HEK293T (cell line): ENCODE measurements at regions not wholly inside any gene's neighbourhood (a gene's known extent, or its start where the extent isn't known, plus 50 kb on each side); places are given as distances from the start of the nearest gene placed in this dataset.

Experiments used
- BHLHE40 ChIP-seq: fragments of 450-650 bp; IDR thresholded peaks from 2 replicates; pipeline ENCODE4 v1.6.1; 2016; ENCODE audit warnings: mild to moderate bottlenecking, moderate library complexity, borderline replicate concordance
- CTBP1 ChIP-seq: fragments of 450-650 bp; IDR thresholded peaks from 2 replicates; pipeline ENCODE4 v1.6.1; 2016; ENCODE audit warnings: borderline replicate concordance
- ELF4 ChIP-seq: fragments of 450-650 bp; IDR thresholded peaks from 2 replicates; pipeline ENCODE4 v1.6.1; 2017; ENCODE audit warnings: antibody characterized with exemption
- FOXA1 ChIP-seq: fragments of 450-650 bp; IDR thresholded peaks from 2 replicates; pipeline ENCODE4 v1.6.1; 2016; ENCODE audit warnings: mild to moderate bottlenecking
- FOXK2 ChIP-seq: fragments of 450-650 bp; IDR thresholded peaks from 2 replicates; pipeline ENCODE4 v1.6.1; 2016; ENCODE audit warnings: mild to moderate bottlenecking
- FOXM1 ChIP-seq: fragments of 450-650 bp; IDR thresholded peaks from 2 replicates; pipeline ENCODE4 v1.6.1; 2017; ENCODE audit warnings: mild to moderate bottlenecking, borderline replicate concordance
- L3MBTL2 ChIP-seq: fragments of 450-650 bp; conservative IDR thresholded peaks from 2 replicates; pipeline ENCODE4 v1.6.1; 2016; ENCODE audit warnings: mild to moderate bottlenecking
- NFRKB ChIP-seq: fragments of 450-650 bp; IDR thresholded peaks from 2 replicates; pipeline ENCODE4 v1.6.1; 2016; ENCODE audit warnings: mild to moderate bottlenecking, moderate library complexity
- SP1 ChIP-seq: fragments of 450-650 bp; IDR thresholded peaks from 2 replicates; pipeline ENCODE4 v1.6.1; 2017
- SUZ12 ChIP-seq: fragments of 450-650 bp; IDR thresholded peaks from 2 replicates; pipeline ENCODE4 v1.6.1; 2016; ENCODE audit warnings: mild to moderate bottlenecking
- TARDBP ChIP-seq: fragments of 450-650 bp; IDR thresholded peaks from 2 replicates; pipeline ENCODE4 v1.6.1; 2016
- ZNF384 ChIP-seq: fragments of 450-650 bp; IDR thresholded peaks from 2 replicates; pipeline ENCODE4 v1.6.1; 2016
- TF ChIP-seq, protein P1 (sequence below): fragments of 450-650 bp; IDR thresholded peaks from 2 replicates; pipeline ENCODE4 v1.6.1; 2016

GRCh38 chr4:97317201-97317600 is 826.1 kb downstream of the STPG2 start:
- no peak for TF ChIP-seq FOXA1
- TF ChIP-seq, protein P1, sequence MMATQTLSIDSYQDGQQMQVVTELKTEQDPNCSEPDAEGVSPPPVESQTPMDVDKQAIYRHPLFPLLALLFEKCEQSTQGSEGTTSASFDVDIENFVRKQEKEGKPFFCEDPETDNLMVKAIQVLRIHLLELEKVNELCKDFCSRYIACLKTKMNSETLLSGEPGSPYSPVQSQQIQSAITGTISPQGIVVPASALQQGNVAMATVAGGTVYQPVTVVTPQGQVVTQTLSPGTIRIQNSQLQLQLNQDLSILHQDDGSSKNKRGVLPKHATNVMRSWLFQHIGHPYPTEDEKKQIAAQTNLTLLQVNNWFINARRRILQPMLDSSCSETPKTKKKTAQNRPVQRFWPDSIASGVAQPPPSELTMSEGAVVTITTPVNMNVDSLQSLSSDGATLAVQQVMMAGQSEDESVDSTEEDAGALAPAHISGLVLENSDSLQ = no peak
- no peak for TF ChIP-seq TARDBP
- no peak for TF ChIP-seq NFRKB
- TF ChIP-seq L3MBTL2 = no peak
- TF ChIP-seq SP1 = no peak
- no peak for TF ChIP-seq SUZ12
- TF ChIP-seq FOXM1 = no peak
- TF ChIP-seq ZNF384 = no peak
- TF ChIP-seq ELF4 = no peak
- TF ChIP-seq FOXK2 = no peak
- no peak for TF ChIP-seq CTBP1
- TF ChIP-seq BHLHE40 = no peak
